IPS DF 19.7 (cell line): ENCODE measurements at regions not wholly inside any gene's neighbourhood (a gene's known extent, or its start where the extent isn't known, plus 50 kb on each side); places are given as distances from the start of the nearest gene placed in this dataset.
"Not testable (repeated sequence)": the region's sequence is repeated elsewhere in the genome, so short reads cannot be mapped to it uniquely, and the experiment has no call there.

Experiments used
- DNase-seq: peaks from one replicate; pipeline ENCODE4 v3.0.0-alpha.2; 2013; ENCODE audit warnings: low read depth, low spot score

DNA sequence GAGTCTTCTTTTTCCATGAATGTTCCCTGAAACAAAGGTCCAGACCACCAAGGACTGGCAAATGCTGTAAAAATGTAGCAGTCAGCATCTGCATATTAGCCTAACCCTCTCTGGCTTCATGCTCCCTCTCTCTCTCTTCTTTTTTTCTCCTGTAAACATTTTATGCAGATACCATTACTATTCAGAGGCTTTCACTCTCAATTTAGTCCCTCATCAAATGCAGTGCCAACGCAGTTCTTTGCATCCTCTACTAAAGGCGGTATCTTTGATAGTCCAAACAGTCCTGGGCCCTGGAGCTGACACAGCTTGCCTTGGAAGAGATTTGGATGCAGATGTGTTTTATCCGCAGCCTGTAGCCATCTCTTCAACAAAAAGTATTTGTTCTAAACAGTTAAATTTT lies 167.1 kb upstream of the MMS22L start:
- DNase-seq: no peak

DNA sequence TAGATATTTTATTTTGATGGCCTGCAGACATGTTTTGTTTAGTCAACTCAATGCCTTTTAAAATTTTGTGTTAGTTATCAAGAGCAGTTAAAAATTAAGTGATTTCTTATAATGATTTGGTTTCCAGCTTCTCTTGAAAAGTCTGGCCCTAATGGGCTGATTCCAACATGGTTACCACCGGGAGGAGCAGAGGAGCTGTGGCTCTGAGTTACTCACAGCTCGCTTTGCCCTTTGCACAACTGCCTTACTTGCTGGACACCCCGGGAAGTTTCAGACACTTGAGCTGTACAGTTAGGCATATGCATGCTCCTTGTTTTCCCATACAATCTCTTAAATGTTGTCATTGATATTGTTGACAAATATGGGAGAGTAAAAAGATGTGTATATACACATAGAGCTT lies 173.1 kb upstream of the MMS22L start:
- no peak for DNase-seq

DNA sequence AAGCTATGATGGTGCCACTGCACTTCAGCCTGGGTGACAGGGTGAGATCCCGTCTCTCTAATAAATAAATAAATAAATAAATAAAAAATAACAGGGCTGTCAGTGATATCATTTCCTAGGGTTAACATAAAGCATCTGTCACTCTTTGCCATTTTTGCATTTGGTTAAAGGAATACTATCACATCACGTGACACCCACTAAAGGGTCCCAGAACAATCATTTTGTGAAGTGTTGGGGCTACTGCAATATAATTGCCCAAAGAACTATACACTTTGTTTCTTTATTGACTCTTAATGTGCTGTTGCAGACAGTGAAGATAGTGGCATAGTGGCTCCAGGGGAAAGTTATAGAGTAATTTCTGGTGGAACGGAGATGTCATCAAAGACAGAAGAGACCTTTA lies 176.5 kb upstream of the MMS22L start:
- DNase-seq: no peak

DNA sequence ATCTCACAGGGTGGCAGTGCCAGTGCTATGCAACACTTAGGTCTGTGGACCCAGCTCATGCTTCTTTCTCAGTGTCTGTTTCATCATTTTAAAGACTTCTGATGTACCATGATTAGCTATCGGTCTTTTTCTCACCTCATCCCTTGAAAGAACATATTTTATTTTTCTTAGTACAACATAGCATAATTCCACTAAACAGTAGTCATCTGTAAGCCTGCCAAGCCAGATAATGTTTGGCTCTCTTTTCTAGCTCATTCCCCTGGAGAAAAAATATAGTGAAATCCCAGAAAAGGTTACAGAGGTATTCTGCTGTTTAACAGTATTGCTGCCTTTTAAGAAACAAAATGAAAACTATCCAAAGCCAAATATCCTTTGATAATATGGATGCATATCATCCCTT lies 177.0 kb upstream of the MMS22L start:
- no peak for DNase-seq

DNA sequence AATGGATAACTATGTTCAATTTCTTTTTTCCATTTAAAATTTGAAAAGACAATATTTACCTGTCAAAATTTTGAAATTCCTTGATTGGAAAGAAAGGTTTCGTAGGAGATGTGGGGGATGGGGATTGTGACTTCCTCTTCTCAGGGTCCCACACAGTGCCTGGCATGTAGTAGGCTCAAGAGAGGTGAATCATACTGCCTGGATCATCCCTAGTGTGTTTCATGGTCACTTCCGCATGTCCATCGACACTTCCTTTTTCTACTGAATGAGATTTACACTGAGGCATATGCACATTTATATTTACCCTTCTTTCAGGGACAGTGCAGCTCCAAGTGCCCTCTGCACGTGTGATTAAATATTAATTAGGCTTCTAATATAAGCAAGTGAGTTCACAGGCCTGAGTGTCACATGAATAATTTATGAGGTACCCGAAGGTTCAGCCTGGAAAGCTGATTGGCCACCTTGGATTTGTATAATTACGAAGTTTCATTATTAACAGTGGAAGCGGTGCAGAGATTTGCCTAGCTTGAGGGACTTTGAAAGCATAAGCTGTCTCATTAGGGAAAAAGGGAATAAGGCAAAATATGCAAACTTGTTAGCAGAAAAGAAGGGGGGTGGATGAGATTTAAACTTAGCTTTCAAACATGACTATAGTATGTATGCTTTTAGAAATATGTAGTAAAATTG lies 177.5 kb upstream of the MMS22L start:
- DNase-seq: no peak

DNA sequence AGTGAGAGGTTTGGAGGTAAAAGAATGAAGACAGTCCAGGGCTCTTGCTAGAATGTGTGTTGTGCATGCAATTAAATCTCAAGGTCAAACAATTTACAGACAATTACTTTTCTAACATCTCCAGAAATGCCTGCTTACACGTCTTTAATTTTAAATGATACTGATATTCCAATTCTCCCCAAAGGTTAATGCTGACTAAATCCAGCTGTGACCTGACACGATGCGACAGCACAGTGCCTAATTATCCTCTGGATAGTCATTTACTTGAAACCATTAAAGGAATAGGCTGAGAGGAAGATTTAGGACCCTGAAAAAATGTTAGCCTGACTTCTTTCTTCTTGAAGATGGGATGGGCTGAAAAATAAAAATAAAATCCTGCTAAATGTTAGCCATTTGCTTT lies 178.2 kb upstream of the MMS22L start:
- no peak for DNase-seq

DNA sequence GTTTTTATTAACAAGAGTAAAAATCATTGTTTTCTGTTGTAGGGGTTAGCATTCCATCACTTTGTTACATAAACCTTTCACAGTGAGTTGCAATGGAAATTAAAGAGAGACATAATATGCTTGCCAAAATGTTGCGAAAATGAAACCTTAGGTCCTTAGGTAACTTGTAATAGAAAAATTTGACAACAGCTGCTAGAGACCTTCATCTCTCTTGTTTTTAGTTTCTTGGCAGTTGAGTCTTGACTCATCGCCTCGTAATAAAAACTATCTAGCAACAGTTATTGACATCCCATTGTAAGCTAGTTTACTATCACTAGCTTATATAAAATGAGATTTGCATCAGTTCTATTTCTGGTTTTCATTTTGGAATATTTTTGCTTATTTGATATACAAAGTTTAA lies 179.0 kb upstream of the MMS22L start:
- no peak for DNase-seq

DNA sequence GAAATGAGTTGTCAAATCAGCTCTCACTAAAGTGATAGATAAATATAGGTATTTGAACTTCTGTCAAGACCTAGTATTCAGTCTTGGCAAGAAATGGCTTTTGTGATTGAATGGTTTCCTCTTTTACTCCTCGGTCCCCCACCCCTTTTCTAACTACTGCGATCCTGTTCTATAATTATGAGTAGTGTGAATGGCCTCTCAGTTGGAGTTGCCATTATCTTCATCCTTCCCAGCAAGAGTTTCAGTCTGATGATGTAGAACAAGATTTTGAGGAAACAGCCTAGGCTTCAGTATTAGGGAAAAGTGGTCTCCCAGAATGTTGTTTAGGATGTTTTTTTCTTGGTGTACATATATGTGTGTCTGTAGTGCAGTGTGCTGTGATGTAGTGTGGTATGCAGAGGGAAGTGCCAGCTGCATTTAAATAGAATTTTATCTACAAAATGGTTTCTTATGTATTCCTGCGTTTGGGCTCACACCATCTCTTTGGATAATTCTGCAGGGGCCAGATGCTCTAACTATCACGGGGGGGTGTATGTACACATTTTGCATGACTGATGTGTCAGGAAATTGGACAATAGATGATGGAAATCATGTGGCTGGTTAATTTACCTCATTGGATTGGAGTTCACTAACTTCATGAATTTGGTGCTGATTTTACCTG lies 180.1 kb upstream of the MMS22L start:
- DNase-seq: no peak

DNA sequence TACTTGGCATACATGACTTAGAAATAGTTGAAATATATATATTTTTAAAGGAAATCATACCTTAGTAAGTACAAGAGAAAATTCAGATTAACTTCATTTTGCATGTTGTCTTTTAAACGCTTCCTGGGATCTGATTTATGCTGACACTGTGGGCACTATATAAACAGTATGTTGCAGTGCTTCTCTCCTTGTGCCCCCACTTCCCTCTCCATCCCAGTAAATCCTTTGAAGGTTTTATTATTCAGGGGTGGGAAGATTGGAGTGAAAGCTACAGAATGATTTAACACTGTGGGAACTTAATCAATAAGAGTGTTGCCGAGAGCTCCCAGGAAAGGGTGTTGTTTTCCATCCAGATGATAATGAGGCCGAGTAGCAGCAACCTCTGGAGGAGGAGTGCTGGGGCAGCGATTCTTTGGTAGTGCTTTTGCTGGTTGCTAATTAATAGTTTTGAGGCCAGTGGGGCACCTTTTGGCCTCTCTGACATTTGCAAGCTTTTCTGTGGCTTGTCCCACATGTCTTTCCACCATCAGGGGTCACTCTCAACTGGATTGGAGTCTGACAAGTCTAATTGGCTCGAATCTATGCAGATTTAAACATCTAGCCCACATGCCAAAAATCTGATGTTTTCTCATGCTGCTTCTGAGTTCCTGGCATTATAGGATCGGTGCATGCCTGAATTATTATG lies 183.0 kb upstream of the MMS22L start:
- DNase-seq: no peak

DNA sequence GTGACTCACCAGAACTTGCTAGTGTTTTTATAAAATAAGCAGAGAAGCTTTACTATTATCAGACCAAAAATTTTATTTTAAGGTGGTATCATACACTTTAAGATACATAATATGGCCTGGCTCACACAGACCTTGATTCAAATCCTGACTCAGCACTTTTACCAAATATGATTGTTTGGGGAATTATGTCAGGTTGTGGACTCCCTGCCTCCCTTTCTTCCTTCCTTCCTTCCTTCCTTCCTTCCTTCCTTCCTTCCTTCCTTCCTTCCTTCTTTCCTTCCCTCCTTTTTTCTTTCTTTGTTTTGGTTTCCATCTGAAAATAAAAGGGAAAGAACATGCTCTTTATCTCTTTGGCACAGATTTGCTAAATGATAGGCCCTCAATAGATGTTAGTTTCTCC lies 186.0 kb upstream of the MMS22L start:
- no peak for DNase-seq

DNA sequence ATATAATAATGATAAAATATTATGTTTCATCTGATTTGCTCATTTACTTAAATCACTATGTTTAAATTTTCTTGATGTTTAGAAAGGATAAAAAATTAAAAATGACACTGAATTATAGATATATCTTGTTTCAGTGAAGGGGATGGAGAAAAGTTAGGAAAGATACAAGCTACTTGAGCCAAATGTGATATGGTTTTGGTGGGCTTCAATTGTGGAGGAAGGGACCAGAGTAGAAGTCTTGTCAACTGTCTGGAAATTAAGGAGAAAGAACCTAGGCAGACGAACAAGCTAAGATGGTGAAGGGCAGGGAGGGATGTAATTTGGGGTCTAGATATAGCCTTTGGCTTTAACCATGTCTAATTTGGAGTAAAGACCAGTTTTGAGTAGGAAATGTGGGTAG lies 186.4 kb upstream of the MMS22L start:
- DNase-seq: no peak

DNA sequence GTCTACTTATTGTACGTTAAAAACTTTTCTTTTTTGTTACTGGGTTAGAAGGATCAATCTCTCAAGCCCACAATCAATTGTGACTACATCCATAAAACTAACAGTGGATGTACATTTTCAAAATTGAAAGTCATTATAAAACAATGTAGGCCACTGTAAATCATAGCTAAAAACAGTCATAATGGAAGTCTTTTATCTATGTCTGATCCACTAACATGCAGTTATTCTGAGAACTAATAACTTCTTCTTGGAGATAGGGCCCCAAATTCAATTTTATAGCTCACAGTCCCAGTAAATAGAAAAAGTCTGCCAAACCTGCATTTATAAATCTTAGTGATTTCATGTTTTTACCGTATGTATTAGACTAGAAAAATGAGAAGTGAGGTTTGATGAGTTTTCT lies 187.3 kb upstream of the MMS22L start:
- DNase-seq: no peak

DNA sequence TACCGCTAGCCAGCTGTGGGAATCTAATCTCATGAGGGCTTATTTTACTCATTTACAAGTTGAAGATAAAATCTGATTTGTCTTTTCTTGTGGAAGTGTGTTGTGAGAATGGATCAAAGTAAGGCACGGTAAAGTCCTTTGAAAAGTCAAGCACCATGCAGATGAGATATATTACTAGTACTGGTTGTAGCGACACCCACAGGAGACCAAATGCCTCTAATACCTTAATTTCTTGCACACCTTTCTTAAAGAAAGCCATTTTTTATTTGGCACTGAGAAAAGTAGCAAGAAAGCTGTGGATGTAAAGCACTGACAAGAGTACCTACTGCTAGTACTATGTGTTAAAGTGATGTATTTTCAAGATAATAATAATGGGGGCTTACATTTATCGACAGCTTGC lies 191.0 kb upstream of the MMS22L start:
- DNase-seq: no peak

DNA sequence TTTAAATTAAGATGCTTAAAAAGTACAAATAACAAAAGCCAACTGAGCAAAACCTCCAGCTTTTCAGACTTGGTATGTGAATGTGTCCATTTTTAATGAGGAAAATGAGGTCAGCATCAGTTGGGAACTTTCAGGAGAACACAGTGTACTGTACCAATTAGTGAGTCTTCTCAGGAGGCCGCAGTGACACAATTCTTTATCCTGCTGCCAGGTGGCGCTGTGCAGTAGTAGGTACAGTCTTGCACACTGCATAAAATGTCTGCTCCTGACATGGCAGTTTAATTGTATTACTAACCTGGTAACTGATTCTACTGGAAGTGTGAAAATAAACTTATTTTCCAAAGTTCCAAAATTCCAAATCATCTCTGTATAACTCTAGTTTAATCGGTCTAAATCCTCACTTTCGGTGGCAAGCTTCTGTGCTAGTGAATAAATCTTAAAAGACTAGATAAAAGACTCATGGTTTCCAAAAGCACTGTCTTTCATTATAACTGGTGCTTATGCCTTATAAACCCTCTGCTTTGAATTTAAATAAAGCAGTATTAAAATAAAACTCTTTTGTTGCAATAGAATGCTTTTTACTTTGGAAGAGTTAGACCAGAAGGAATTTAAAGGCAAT lies 214.8 kb upstream of the MMS22L start:
- DNase-seq: peak; percentile 30

DNA sequence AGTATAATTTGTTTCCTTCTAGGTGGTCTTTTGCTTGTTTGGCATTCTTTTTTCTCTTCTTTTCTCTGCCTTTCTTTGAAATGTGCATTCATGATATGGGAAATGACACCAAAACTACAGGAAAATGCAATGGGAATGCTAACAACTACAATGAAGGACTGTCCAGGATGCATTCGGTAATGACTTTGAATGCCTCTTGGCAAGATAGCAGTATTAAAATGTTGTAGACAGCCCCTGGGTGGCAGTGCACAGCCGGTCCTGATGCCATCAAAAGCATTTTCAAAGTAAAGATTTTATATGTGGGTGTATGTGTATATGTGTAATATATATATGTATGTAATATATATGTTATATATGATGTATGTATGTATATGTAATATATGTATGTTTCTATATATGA lies 218.8 kb upstream of the MMS22L start:
- DNase-seq: no peak

DNA sequence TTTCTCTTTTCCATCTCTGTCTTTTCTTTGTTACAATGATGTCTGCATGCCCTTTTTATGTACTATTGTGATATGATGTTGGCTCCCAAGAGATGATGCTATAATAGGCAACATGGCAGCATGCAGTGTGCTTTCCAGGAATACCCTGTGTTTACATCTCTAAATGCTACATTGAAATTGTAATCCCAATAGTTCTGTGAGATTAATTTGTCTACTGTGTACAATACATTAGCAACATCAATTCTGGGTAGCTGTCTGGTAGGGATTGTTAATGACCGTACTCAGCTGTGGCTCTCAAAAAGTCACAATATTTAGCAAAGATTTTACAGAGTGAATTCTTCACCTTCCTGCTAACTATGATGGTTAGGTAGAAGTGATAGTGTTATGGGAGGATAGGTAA lies 225.6 kb upstream of the MMS22L start:
- DNase-seq: no peak

DNA sequence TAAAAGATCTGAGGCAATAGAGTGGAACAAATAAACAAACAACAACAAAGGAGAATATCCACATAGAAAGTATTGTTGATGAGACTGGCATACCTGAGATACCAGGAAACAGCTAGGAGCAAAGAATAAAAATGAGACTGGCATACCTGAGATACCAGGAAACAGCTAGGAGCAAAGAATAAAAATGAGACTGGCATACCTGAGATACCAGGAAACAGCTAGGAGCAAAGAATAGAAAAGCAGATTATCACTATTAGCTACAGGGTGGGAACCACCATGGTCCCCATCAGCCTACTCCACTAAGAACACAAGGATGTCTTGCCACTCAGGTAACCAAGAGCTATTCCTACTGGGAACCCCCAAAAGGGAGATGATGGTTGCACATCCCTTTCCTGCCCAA lies 230.2 kb upstream of the MMS22L start:
- DNase-seq: not testable (repeated sequence)

DNA sequence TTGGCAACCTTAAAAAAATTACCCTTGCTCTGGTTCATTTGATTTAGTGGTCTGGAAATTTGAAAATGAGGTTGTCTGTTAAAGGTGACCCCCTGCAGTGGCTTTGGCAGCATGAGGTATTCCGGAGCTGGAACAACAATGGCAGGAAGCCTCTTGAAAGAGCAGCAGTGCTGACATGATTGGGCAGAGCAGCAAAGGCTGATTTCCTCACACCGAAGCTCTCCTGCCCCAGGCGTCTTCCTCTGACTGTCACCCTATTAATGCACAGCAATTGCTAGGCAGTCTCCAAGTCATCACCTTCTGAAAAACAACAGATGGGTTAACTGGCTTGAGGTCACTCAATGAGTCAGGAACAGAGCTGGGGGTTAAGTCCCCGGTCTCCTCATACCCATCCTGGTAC lies 241.8 kb upstream of the MMS22L start:
- peak; percentile 70 for DNase-seq

DNA sequence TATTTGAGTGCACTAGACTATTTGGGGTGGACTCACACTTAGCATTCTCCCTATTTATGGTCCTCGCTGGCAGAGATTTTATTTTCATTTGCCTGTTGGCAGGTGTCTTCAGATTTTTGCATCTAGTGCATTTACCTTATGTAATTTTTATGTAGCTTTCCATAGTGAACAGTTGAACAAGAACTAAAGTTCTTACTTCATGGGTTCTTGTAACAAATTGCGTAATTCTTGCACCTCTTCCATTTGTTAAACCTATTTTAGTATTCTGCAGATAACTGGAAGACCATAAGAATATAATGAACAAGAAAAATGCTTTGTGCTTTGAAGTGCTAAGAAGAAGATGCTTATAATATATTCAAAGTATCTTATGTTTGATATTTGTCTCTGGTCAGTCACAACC lies 252.8 kb upstream of the MMS22L start:
- no peak for DNase-seq

DNA sequence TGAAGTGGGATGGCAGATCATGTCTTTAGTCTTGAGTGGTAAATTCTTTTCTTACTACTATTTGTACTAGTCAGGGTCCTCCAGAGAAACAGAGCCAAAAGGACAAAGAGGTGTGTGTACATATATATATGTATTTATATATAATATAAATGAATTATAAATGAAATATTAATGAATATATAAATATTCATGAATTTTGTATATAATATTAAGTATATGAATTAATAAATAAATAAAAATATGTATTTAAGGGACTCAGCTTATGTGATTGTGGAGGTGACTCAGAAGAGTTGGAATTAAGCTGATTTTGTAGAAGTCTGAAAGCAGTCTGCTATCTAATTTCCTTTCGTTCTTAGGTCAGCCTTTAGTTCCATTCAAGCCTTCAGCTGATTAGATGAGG lies 265.3 kb upstream of the MMS22L start:
- no peak for DNase-seq

DNA sequence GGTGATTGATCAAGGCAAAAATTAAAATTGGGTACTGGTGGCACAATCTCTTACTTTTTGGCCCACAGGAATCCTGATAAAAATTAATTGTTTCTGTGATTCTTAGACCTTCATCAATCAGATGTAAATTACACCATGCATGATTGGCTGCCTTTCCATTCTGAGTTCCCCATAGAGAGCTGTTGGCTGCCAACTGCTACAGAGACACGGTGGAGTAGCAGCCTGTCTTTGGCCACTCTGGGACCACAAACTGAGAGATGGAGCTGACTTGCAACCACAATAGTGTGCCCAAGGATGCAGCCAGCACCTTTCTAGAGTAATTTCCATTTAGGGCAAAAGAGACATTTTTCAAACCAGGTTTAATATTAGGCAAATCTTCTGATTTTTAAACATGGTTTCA lies 274.3 kb upstream of the MMS22L start:
- no peak for DNase-seq

DNA sequence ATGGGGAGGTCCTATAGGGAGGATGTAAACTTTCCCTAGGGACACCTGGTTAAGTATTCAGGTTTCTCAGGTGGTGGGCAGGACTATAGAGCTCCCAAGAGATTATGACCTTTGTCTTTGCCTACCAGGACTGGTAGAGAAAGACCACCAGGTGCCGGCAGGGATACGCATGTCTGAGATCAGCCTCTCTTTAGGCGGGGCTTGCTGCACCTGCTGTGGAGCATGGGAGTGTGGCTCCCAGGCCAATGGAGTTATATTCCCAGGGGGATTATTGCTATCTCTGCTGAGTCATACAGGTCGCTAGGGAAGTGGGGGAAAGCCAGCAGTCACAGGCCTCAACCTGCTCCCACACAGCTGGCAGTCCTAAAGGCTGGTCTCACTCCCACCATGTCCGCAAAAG lies 280.5 kb upstream of the MMS22L start:
- DNase-seq: no peak

DNA sequence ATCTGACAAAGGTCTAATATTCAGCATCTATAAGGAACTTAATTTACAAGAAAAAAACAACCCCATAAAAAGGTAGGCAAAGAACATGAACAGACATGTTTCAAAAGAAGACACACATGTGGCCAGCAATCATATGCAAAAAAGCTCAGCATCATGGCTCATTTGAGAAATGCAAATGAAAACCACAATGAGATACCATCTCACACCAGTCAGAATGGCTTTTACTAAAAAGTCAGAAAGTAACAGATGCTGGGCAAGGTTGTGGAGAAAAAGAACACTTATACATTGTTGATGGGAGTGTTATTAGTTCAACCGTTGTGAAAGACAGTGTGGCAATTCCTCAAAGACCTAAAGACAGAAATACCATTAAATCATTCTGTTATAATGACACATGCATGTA lies 289.9 kb upstream of the MMS22L start:
- DNase-seq: no peak
